Loucy (cell line): ENCODE measurements at regions not wholly inside any gene's neighbourhood (a gene's known extent, or its start where the extent isn't known, plus 50 kb on each side); places are given as distances from the start of the nearest gene placed in this dataset.

Experiments
- H2AFZ ChIP-seq: fragments of 200-600 bp; sonication (generic); 2 replicates; pipeline ENCODE4 v1.6.0; 2016; ENCODE audit warnings: antibody characterized with exemption, mild to moderate bottlenecking, low read length, moderate library complexity
- H3F3A ChIP-seq: fragments of 200-600 bp; 2 replicates; pipeline ENCODE4 v1.6.0; 2016; ENCODE audit warnings: antibody characterized with exemption, low read depth, mild to moderate bottlenecking
- H3K27me3 ChIP-seq: fragments of 200-600 bp; sonication (generic); 2 replicates; pipeline ENCODE4 v1.6.1; 2014; ENCODE audit warnings: low read length, mild to moderate bottlenecking; ENCODE audit not compliant: insufficient read depth, poor library complexity, severe bottlenecking
- H3K36me3 ChIP-seq: fragments of 200-600 bp; sonication (generic); 2 replicates; pipeline ENCODE4 v1.6.1; 2016; ENCODE audit warnings: low read length; ENCODE audit not compliant: insufficient read depth
- H3K4me1 ChIP-seq: fragments of 200-600 bp; sonication (generic); 2 replicates; pipeline ENCODE4 v1.5.1; 2014; ENCODE audit warnings: low read length, mild to moderate bottlenecking; ENCODE audit not compliant: insufficient read depth, poor library complexity, severe bottlenecking
- H3K4me2 ChIP-seq: fragments of 200-600 bp; sonication (generic); 2 replicates; pipeline ENCODE4 v1.6.0; 2014; ENCODE audit warnings: antibody characterized with exemption, low read length, low read depth, mild to moderate bottlenecking; ENCODE audit not compliant: poor library complexity, severe bottlenecking
- H3K4me3 ChIP-seq: fragments of 200-600 bp; sonication (generic); 2 replicates; pipeline ENCODE4 v1.5.1; 2014; ENCODE audit warnings: low read length, mild to moderate bottlenecking, mixed read lengths; ENCODE audit not compliant: poor library complexity, severe bottlenecking
- H3K79me2 ChIP-seq: fragments of 200-600 bp; sonication (generic); 2 replicates; pipeline ENCODE4 v1.6.1; 2014; ENCODE audit warnings: low read length; ENCODE audit not compliant: insufficient read depth
- H3K9ac ChIP-seq: fragments of 200-600 bp; sonication (generic); 2 replicates; pipeline ENCODE4 v1.6.0; 2014; ENCODE audit warnings: mild to moderate bottlenecking, low read depth, low read length, moderate library complexity; ENCODE audit not compliant: poor library complexity, severe bottlenecking
- H3K9me2 ChIP-seq: fragments of 200-600 bp; sonication (generic); replicated peaks from 2 replicates; pipeline ENCODE4 v1.6.1; 2016; ENCODE audit warnings: low read depth, low read length, mixed read lengths
- H3K9me3 ChIP-seq: fragments of 200-600 bp; sonication (generic); 2 replicates; pipeline ENCODE4 v1.6.1; 2014; ENCODE audit warnings: mild to moderate bottlenecking, antibody characterized with exemption, low read length, low read depth; ENCODE audit not compliant: insufficient read depth
- H4K20me1 ChIP-seq: fragments of 200-600 bp; sonication (generic); 2 replicates; pipeline ENCODE4 v1.6.0; 2014; ENCODE audit warnings: antibody characterized with exemption, low read length, mild to moderate bottlenecking; ENCODE audit not compliant: insufficient read depth, poor library complexity, severe bottlenecking
- CTCF ChIP-seq: fragments of 200-600 bp; sonication (generic); conservative IDR thresholded peaks from 2 replicates; pipeline ENCODE4 v1.5.1; 2014; ENCODE audit warnings: mild to moderate bottlenecking, antibody characterized with exemption, low read length
- EZH2phosphoT487 ChIP-seq: fragments of 200-600 bp; IDR thresholded peaks from 2 replicates; pipeline ENCODE4 v1.6.1; 2018; ENCODE audit warnings: antibody characterized with exemption, mild to moderate bottlenecking, moderate library complexity, borderline replicate concordance

- H3K9me2 ChIP-seq: no peaks in the 10 kb centered on the region
- no peak overlapping the region for H3K9ac ChIP-seq
- no peaks in the 10 kb centered on the region for H3K9me3 ChIP-seq
- H3K27me3 ChIP-seq: no peaks in the 10 kb centered on the region
- no peaks in the 10 kb centered on the region for H3K79me2 ChIP-seq
- H3K4me3 ChIP-seq: no peak overlapping the region
- H3F3A ChIP-seq: no peaks in the 10 kb centered on the region
- no peak overlapping the region for H2AFZ ChIP-seq
- H3K4me2 ChIP-seq: no peak overlapping the region
- H3K4me1 ChIP-seq: no peaks in the 10 kb centered on the region
- H4K20me1 ChIP-seq: no peaks in the 10 kb centered on the region
- TF ChIP-seq EZH2phosphoT487: no peak
- peak; percentile 66 for TF ChIP-seq CTCF
- no peaks in the 10 kb centered on the region for H3K36me3 ChIP-seq
These were observed 623.1 kb upstream of the MGMT start for GRCh38 chr10:128843972-128844371.

DNA sequence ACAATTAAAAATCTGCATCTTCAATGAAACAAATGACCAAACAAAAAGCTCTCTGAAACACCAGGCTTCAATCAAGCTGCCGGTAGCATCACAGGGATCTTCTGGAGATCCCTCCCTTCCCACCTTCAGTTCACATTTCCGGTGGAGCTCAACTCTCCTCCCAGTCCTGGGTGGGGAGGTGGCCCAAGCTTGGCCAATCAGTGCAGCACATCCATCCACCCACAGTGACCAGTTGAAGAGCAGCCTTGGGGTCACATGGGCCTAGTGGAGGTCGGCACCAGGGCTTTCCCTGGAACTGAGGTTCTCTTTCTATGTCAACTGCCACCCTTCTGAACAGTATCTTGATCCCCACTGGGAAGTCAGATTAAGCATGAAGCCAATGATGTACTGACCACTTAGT lies 620.1 kb upstream of the MGMT start:
- no peaks in the 10 kb centered on the region for H3F3A ChIP-seq
- no peaks in the 10 kb centered on the region for H3K79me2 ChIP-seq
- no peaks in the 10 kb centered on the region for H3K36me3 ChIP-seq
- H2AFZ ChIP-seq: no peak overlapping the region
- H3K9ac ChIP-seq: no peak overlapping the region
- no peak overlapping the region for H3K4me3 ChIP-seq
- H3K27me3 ChIP-seq: no peaks in the 10 kb centered on the region
- H3K4me2 ChIP-seq: no peak overlapping the region
- TF ChIP-seq EZH2phosphoT487 (no peak), CTCF (no peak)
- no peaks in the 10 kb centered on the region for H4K20me1 ChIP-seq
- H3K4me1 ChIP-seq: no peaks in the 10 kb centered on the region
- H3K9me2 ChIP-seq: no peaks in the 10 kb centered on the region
- H3K9me3 ChIP-seq: no peaks in the 10 kb centered on the region

- no peaks in the 10 kb centered on the region for H3K36me3 ChIP-seq
- no peaks in the 10 kb centered on the region for H3K79me2 ChIP-seq
- H4K20me1 ChIP-seq: no peaks in the 10 kb centered on the region
- H3K4me2 ChIP-seq: no peak overlapping the region
- H3K9me2 ChIP-seq: no peaks in the 10 kb centered on the region
- no peak overlapping the region for H2AFZ ChIP-seq
- H3F3A ChIP-seq: no peaks in the 10 kb centered on the region
- no peak for TF ChIP-seq EZH2phosphoT487
- TF ChIP-seq CTCF: no peak
- no peaks in the 10 kb centered on the region for H3K9me3 ChIP-seq
- H3K27me3 ChIP-seq: no peaks in the 10 kb centered on the region
- no peak overlapping the region for H3K4me3 ChIP-seq
- no peak overlapping the region for H3K9ac ChIP-seq
- no peaks in the 10 kb centered on the region for H3K4me1 ChIP-seq
These were observed 618.2 kb upstream of the MGMT start for GRCh38 chr10:128848810-128849209.
